IPS DF 19.7 (cell line): ENCODE measurements at regions not wholly inside any gene's neighbourhood (a gene's known extent, or its start where the extent isn't known, plus 50 kb on each side); places are given as distances from the start of the nearest gene placed in this dataset.

Source experiments
- DNase-seq: peaks from one replicate; pipeline ENCODE4 v3.0.0-alpha.2; 2013; ENCODE audit warnings: low read depth, low spot score

- DNase-seq, result no peak
Measured at GRCh38 chr7:153445641-153446040, 606.6 kb upstream of the DPP6 start.

- no peak for DNase-seq
Measured at GRCh38 chr7:153446490-153446889, 605.7 kb upstream of the DPP6 start.

- DNase-seq, result no peak
Measured at GRCh38 chr7:153447011-153447410, 605.2 kb upstream of the DPP6 start.

GRCh38 chr7:153452661-153453060, 599.5 kb upstream of the DPP6 start:
- no peak for DNase-seq

- no peak for DNase-seq
Measured at GRCh38 chr7:153454306-153454705, 597.9 kb upstream of the DPP6 start.

- DNase-seq, result no peak
Measured at GRCh38 chr7:153457746-153458145, 594.5 kb upstream of the DPP6 start.

- no peak for DNase-seq
Measured at GRCh38 chr7:153470004-153470671, 582.1 kb upstream of the DPP6 start.

GRCh38 chr7:153472516-153472915, 579.7 kb upstream of the DPP6 start:
- DNase-seq, result no peak

- no peak for DNase-seq
Measured at GRCh38 chr7:153473185-153473584, 579.0 kb upstream of the DPP6 start.

GRCh38 chr7:153475239-153475638, 577.0 kb upstream of the DPP6 start:
- DNase-seq, result no peak

- no peak for DNase-seq
Measured at GRCh38 chr7:153476166-153476565, 576.0 kb upstream of the DPP6 start.

GRCh38 chr7:153496257-153496656, 555.9 kb upstream of the DPP6 start:
- DNase-seq, result no peak

- DNase-seq, result no peak
Measured at GRCh38 chr7:153503093-153503492, 549.1 kb upstream of the DPP6 start.

GRCh38 chr7:153504288-153505075, 547.7 kb upstream of the DPP6 start:
- DNase-seq, result no peak

- DNase-seq, result no peak
Measured at GRCh38 chr7:153507885-153508284, 544.3 kb upstream of the DPP6 start.

GRCh38 chr7:153509768-153510167, 542.4 kb upstream of the DPP6 start:
- DNase-seq, result no peak

- DNase-seq, result no peak
Measured at GRCh38 chr7:153510674-153511073, 541.5 kb upstream of the DPP6 start.

- no peak for DNase-seq
Measured at GRCh38 chr7:153514032-153514431, 538.2 kb upstream of the DPP6 start.

- DNase-seq, result no peak
Measured at GRCh38 chr7:153515359-153515758, 536.8 kb upstream of the DPP6 start.

- no peak for DNase-seq
Measured at GRCh38 chr7:153518201-153518984, 533.8 kb upstream of the DPP6 start.

GRCh38 chr7:153521370-153521769, 530.8 kb upstream of the DPP6 start:
- DNase-seq, result no peak

- DNase-seq, result no peak
Measured at GRCh38 chr7:153522261-153522660, 529.9 kb upstream of the DPP6 start.
